SK-N-MC (cell line): ENCODE measurements at regions not wholly inside any gene's neighbourhood (a gene's known extent, or its start where the extent isn't known, plus 50 kb on each side); places are given as distances from the start of the nearest gene placed in this dataset.

Experiments used
- EZH2 ChIP-seq: fragments of 200-600 bp; sonication (generic); IDR thresholded peaks from one replicate; pipeline ENCODE4 v1.6.1; 2017; ENCODE audit warnings: antibody characterized with exemption
- FOXP2 ChIP-seq: optimal IDR thresholded peaks from 2 replicates; pipeline ENCODE3; 2011; ENCODE audit warnings: mild to moderate bottlenecking, moderate library complexity; ENCODE audit not compliant: insufficient read depth; ENCODE audit errors: extremely low read length, control extremely low read depth
- POLR2AphosphoS5 ChIP-seq: IDR thresholded peaks from 2 replicates; pipeline ENCODE4 v1.6.1; 2012; ENCODE audit warnings: mild to moderate bottlenecking, low read depth, low read length, borderline replicate concordance

DNA sequence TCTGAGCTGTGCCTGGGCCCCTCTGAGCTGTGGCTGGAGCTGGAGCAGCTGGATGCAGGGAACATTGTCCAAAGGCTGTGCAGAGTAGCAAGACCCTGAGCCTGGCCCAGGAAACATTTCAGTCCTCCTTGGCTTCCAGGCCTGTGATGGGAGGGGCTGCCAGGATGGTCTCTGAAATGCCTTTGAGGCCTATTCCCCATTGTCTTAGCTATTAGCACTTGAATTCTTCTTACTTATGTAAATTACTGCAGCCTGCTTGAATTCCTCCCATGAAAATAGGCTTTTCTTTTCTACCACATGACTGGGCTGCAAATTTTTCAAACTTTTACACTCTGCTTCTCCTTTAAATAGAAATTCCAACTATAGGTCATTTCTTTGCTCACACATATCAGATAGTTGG, 349.8 kb upstream of the KLHL4 start:
- no peak for TF ChIP-seq FOXP2
- TF ChIP-seq POLR2AphosphoS5 = no peak
- TF ChIP-seq EZH2 = no peak
